NCI-H1436 treated with DMSO at 0.1 percent for 48 hours (cell line): ENCODE measurements at regions not wholly inside any gene's neighbourhood (a gene's known extent, or its start where the extent isn't known, plus 50 kb on each side); places are given as distances from the start of the nearest gene placed in this dataset.

Experiments used
- DNase-seq: peaks from one replicate; lab custom pipeline; 2025; lab: John Stamatoyannopoulos, UW

DNA sequence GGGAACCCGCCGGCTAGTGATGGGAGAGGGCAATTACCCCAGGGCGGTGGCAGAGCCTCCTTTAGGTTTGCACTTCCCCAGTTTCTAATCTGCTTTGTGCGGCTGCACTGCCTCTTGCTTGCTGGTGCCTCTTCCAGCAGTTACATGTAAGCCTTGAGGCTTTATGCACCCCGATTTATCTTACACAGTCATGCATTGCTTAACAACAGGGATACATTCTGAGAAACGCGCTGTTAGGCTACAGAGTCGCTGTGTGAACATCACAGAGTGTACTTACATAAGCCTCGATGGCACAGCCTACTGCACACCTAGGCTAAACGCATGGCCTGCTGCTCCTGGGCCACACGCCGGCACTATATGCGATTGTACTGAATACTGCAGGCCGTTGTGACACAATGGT is 155.6 kb upstream of the MKI67 start:
- DNase-seq: no peak

DNA sequence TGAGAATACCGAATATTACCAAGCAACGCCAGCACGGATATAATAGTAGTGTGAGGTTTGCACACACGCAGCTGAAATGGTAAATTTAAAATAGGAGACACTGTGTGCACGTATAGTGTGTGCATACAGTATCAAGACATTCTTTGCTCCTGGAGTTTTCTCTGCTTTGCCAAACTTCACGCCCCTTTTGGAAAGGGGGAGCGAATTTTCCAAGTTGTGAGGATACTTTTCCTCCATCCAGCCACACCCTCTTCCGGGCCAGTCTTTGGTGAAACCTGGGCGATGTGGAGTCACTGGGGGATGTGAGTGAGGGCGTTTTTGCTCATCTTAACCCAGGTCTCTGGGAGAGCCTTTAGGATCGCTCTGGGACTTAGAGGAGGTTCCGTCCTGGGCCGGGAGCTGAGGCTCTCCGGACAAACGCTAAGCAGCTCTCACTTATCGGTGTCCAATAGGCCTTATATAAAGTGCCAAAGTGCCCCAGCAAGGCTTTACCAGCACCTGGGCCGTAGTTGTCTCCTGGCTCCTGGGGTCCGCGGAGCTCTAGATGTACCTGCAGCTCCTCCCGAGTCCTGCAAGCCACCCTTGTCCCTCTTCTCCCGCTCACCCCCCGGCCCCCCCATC is 160.0 kb upstream of the MKI67 start:
- DNase-seq: no peak

DNA sequence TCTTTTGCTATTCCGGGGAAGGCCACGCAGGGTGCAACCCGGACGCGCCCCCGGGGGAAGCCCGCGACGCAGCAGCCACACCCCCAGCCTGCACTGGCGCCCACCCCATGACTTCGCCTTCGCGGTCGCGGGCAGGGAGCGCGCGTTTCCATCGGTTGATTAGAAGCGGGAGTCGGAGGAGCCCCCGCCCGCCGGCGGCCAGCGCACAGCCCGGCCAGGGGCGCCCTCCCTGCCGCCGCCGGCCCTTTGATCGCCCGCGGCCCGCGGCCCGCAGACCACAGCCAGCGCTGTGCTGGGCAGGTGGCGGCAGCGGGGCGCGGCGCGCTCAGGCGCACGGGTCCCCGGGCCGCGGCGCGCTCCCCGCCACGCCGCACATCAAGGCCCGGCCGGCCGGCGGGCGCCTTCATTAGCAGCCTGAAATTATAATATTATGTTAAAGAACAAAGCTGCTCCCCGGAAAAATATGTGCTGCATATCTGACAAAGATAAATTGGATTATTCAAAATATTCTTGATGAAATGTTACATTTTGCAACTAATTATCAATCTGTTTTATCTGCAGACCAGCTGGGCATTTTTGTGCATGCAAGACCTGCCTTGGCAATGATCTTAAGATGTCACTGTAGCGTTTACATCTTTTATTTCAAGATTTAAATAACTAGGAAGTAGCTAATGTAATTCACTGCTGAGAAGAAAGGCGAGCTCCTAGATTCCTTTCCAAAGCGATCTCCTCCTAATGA is 160.7 kb upstream of the MKI67 start:
- no peak for DNase-seq

GRCh38 chr10:128287921-128288320 is 161.7 kb upstream of the MKI67 start:
- no peak for DNase-seq

DNA sequence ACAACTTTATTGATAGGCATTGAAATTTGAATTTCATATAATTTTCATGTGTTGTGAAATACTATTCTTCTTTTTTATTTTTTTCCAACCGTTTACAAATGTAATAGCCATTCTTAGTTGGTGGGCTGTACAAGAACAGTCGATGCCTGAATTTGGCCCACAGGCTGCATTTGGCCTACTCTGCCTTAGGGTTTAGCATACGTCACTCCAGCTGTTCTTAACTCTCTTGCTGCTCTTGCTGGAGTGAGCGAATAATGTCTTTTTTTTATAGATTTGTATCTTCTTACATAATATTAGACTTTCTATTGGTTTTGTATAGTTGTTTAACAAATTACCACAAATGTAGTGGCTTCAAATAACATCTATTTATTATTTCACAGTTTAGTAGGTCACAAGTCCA is 163.4 kb upstream of the MKI67 start:
- no peak for DNase-seq

DNA sequence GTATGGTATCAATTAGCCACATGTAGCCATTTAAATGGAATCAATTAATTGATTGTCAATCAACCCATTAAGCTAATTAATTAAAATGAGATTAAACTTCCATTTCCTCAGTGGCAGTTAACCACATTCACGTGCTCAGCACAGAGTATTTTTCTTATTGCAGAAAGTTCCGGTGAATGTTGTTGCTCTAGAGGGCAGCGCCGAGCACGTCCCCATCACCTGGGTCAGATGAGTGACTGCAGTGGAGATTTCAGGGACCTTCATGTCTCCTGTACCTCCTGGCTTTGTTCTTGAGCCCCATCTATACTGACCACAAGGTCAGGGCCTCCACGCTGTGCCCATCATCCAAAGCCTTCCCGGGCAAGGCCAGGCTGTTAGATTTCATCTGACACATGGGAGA is 168.8 kb upstream of the MKI67 start:
- no peak for DNase-seq

DNA sequence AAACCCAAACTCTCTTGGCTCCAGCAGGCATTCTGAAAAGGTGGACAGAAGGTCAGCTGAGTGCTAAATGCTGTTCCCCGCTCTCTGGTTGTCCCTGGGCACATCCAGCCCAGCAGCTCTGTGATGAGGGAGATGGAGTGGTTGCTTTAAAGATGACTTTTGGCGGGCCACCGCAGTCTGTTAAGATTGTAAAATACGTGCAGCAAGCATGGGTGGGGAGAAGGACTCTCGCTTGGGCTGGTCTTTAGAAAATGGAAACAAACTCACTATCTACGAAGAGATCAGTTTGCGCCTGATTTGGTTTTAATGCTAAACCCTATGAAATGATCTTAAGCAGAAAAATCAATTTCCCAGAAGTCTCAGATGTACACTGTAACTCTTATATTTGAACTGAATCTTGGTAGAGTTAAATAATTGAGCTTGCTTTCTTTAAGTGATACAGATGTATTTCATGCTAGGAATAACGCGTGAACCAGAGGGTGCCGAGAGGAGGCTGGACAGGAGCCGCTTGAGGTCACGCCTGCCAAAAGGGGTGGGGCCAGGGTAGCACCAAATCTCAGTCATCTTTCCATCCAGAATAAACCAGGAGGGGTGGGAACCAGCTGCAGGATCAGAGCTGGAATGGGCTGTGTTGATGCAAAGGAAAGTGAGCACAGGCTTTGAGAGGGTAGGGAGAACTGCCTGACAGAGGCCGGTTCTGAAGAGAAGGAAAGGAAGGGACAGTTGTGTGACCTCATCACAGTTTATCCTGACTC is 170.2 kb upstream of the MKI67 start:
- no peak for DNase-seq

DNA sequence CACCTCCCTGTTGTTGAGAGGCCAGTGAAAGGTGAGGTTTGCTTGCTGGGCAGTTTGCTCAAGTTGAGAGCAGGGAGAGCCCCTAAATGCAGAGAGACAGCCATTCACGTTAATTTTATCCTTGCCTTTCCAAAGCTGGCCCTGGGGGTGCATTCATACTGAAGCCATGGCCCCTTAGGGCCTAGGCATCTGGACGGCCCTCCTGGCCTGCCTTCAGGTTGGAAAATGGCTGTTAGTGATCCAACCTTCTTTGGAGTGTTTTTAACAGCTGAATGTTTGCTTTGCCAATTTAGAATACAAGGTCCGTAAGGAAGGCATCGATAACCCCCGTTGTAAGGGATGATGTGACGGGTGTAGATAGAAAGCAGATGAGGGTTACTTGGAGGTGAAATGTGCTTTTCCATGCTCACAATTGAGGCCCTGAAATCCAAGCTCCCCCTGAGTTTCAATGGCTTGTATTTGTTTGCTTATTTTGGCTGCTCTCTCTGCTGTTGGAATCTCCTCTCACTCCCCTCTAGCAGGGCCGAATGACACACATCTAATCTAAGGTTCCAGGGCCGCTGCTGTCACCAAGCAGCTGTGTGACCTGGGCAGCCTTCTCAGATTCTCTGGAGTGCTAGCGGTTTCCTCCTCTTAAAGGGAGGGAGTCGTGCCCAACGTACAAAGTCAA is 171.6 kb upstream of the MKI67 start:
- DNase-seq: no peak

- no peak for DNase-seq
Measured at GRCh38 chr10:128298587-128298986, 172.4 kb upstream of the MKI67 start.

GRCh38 chr10:128300290-128300824 is 174.1 kb upstream of the MKI67 start:
- no peak for DNase-seq

GRCh38 chr10:128301051-128301450 is 174.8 kb upstream of the MKI67 start:
- DNase-seq: no peak

GRCh38 chr10:128302808-128303207 is 176.6 kb upstream of the MKI67 start:
- no peak for DNase-seq

- DNase-seq: no peak
Measured at GRCh38 chr10:128304271-128304670, 178.0 kb upstream of the MKI67 start.

DNA sequence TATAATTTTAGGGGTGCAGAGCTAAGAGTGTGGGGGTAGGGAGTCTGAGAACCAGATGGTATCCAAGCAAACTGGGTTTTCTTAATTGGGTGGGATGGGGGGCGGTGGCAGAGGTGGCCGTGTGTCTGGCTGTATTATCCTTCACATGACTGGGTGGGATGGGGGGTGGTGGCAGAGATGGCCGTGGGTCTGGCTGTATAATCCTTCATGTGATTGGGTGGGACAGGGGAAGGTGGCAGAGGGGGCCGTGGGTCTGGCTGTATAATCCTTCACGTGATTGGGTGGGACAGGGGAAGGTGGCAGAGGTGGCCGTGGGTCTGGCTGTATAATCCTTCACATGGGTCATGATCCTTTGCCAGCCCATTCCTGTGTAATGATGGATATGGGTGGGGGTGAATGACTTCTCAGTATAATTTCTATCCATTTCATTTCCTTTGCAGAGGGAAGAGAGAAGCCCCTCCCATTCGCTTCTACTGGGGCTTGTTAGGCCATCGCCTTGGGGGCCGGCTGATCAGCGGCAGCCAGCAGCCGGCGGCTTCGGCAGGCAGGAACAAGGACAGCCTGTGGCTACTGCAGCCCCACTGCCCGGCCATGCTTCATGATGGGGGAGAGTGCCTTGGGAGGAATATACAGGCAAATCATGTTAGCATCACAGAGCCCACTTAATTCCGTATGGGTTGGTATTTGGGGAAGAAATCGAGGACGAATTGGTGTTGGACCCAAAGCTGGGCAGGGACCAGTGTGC is 179.6 kb upstream of the MKI67 start:
- no peak for DNase-seq

- no peak for DNase-seq
Measured at GRCh38 chr10:128306535-128306934, 180.3 kb upstream of the MKI67 start.

DNA sequence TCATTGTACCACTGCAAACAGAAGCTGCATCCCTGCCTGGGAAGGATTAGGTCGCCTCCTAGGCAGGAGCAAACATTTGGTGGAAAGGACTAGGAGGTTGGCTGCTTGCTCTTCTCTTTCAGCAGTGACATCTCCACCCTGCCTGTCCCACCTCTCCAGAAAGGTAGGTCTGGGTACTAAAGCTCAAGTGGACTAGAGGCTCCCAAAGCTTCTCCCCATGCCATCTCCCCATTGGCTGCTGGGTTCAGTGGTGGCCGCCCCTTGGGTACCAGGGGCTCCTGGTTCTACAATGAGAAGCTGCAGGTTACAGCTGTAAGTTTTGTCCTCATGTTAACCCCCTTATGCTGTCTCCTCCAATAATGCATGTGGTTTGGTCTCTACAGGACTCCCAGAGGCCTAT is 180.7 kb upstream of the MKI67 start:
- no peak for DNase-seq

- no peak for DNase-seq
Measured at GRCh38 chr10:128307820-128308219, 181.6 kb upstream of the MKI67 start.

DNA sequence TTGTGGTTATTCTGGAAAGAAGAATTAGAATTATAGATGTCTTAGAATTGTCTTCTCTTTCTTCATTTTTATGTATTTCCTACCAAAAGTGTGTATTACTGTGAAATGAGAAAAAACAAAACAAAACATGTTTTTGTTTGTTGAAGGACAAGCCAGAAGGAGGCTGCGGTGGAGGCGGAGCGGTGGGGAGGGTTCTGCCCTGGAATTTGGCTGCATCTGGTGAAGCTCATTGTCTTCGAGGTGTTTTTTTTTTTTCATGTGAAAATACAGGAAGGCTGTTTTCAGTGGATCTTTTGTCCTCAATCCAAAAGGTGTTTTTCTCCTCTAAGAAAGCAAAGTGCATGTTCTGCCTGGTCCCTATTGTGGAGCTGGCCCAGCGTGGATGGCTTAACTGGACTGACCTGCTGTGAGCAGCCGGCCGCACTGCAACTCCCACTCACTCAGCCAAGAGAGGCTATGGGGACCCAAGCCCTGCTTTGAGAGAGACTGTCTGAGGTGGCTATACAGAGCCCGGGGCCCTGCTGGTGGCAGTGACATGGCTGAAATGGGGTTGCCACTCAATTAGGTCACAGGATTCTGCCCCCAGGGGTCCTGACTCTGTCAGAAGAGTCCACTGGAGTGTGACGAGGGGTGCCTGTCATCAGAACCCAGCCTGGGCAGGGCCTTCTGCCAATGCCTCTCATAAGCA is 184.9 kb upstream of the MKI67 start:
- no peak for DNase-seq

DNA sequence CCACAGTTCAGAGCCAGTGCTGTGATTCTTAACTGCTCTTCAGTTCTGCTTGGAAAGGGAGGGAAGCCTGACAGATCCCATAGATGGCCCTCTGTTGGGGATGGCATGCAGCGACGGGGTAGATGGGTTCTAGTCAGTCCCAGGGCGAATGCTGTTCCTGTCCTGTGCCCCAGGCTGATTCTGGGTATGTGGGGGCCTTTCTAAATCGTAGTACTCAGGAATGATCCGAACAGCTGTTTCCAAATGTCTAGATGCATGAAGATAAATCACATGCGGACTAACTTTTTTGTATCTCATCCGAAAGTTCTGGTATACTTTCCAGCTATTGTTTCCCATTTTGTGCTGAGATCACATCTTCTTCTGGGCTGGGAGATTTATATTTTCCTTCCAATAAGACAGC is 186.0 kb upstream of the MKI67 start:
- no peak for DNase-seq

DNA sequence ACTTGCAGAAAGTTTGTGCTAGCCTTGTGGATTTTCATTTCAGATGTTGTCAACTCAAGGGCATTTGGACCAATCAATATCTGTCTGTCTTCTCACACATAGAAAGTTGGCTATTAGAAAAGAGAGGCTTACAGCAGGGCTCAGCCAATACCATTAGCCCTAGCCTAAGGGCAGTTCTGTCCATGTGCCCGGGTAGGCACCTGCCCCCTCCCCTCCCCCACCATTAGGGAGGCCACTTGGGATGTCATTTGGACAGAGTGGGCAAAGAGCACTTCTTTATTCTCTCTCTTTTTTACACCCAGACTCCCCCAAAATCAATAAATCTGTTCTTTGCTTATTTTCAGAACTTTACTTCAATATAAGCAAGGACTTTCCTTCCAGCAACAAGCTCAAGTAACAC is 188.5 kb upstream of the MKI67 start:
- no peak for DNase-seq

- DNase-seq: no peak
Measured at GRCh38 chr10:128316121-128316726, 190.0 kb upstream of the MKI67 start.
